Neural crest cell (in vitro differentiated cells): ENCODE measurements at regions not wholly inside any gene's neighbourhood (a gene's known extent, or its start where the extent isn't known, plus 50 kb on each side); places are given as distances from the start of the nearest gene placed in this dataset.

Source experiments
- DNase-seq: peaks from one replicate; pipeline ENCODE4 v3.0.0; 2021; ENCODE audit warnings: low read depth, mixed read lengths, low spot score
- H3K27ac Mint-ChIP-seq: one replicate; pipeline ENCODE4 v1.8.0; 2021; ENCODE audit warnings: mild to moderate bottlenecking, mixed read lengths; ENCODE audit not compliant: unreplicated experiment
- H3K27me3 Mint-ChIP-seq: 2 replicates; pipeline ENCODE4 v1.8.0; 2021; ENCODE audit warnings: low read depth, mild to moderate bottlenecking, mixed read lengths
- H3K36me3 Mint-ChIP-seq: 2 replicates; pipeline ENCODE4 v1.8.0; 2021; ENCODE audit warnings: low read depth, mild to moderate bottlenecking, mixed read lengths
- H3K4me1 Mint-ChIP-seq: 2 replicates; pipeline ENCODE4 v1.8.0; 2021; ENCODE audit warnings: mixed read lengths
- H3K4me3 Mint-ChIP-seq: one replicate; pipeline ENCODE4 v1.8.0; 2021; ENCODE audit warnings: mild to moderate bottlenecking, mixed read lengths
- H3K9me3 Mint-ChIP-seq: 2 replicates; pipeline ENCODE4 v1.8.0; 2021; ENCODE audit warnings: mixed read lengths
- CTCF ChIP-seq: fragments of 200-600 bp; sonication (generic); conservative IDR thresholded peaks from 2 replicates; pipeline ENCODE4 v1.5.0; 2021; ENCODE audit warnings: antibody characterized with exemption, mild to moderate bottlenecking

DNA sequence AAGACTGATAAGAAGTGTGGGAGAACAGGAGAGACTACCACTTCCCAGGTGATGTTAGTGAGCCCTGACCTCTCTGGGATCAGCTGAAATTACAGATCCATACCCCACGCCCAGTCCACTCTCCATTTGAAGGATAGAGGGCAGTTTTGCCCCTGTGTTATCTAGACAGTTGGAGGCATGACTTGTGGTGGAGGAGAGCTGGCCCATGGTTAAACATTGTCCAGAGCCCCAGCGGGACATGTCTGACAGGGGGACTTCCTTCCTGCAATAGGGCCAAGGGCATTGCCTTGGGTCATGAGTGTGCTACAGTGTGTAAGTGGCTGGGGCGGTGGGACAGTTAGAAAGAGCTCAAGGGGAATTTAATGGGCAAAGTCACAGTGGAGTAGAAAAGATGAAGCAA lies 181.1 kb downstream of the MID1IP1 start:
- Mint-ChIP-seq H3K27ac (no peak overlapping the region), H3K9me3 (peaks cover 2% of the 10 kb centered on the region), H3K4me1 (no peaks in the 10 kb centered on the region), H3K36me3 (no peaks in the 10 kb centered on the region), H3K27me3 (no peaks in the 10 kb centered on the region), H3K4me3 (no peak overlapping the region)
- no peak for TF ChIP-seq CTCF
- no peak for DNase-seq

DNA sequence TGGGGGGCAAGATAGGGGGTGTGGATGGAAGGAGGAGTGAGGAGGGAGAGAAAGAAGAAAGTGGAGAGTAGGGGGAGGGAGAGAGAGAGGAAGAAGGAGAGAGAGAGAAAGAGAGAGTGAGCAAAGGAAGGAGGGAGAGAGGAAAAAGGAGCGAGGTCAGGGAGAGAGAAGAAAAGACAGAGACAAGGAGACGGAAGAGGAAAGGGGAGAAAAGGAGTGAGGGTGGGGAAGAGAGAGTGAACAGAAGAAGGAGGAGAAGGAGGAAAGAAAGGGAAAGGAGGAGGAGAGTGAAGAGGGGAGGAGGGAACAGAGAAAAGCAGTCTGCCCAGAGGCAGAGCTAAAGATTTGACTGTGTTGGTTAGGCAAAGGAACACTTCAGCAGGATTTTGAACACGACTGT lies 181.6 kb downstream of the MID1IP1 start:
- H3K36me3 Mint-ChIP-seq = no peaks in the 10 kb centered on the region

DNA sequence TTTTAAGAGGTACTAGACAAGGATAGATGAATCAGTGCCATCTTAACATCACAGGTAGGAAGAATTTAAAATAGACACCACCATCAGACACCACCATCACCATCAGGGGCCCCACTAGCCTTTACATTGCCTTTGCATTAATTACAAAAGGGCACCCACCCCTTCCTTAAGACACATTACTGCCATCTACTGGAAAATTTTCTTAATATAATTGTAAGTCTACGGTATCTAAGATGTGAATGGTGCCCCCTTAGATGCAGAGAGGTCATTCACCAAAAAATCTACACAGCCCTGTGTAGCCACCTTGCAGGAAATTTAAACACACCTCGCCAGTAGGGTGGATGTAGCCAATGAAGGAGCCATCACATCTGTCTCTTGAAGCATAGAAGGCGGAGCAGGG lies 184.1 kb downstream of the MID1IP1 start:
- H3K4me1 Mint-ChIP-seq = no peaks in the 10 kb centered on the region
- H3K27ac Mint-ChIP-seq = no peak overlapping the region
- no peak for TF ChIP-seq CTCF
- no peak overlapping the region for H3K4me3 Mint-ChIP-seq
- no peak for DNase-seq
- peaks cover 2% of the 10 kb centered on the region for H3K9me3 Mint-ChIP-seq
- no peaks in the 10 kb centered on the region for H3K27me3 Mint-ChIP-seq
- H3K36me3 Mint-ChIP-seq = no peaks in the 10 kb centered on the region

More for the DNA sequence above, 181.6 kb downstream of the MID1IP1 start:
- DNase-seq = no peak
- H3K27me3 Mint-ChIP-seq = no peaks in the 10 kb centered on the region
- no peak for TF ChIP-seq CTCF
- H3K4me1 Mint-ChIP-seq = no peaks in the 10 kb centered on the region
- H3K9me3 Mint-ChIP-seq = peaks cover 2% of the 10 kb centered on the region
- no peak overlapping the region for H3K4me3 Mint-ChIP-seq
- H3K27ac Mint-ChIP-seq = no peak overlapping the region

GRCh38 chrX:38985945-38986344 lies 184.7 kb downstream of the MID1IP1 start:
- H3K4me1 Mint-ChIP-seq = no peaks in the 10 kb centered on the region
- H3K36me3 Mint-ChIP-seq = no peaks in the 10 kb centered on the region
- no peak for TF ChIP-seq CTCF
- H3K4me3 Mint-ChIP-seq = no peak overlapping the region
- H3K9me3 Mint-ChIP-seq = peaks cover 2% of the 10 kb centered on the region
- no peak for DNase-seq
- no peaks in the 10 kb centered on the region for H3K27me3 Mint-ChIP-seq
- no peak overlapping the region for H3K27ac Mint-ChIP-seq

- Mint-ChIP-seq H3K36me3 (no peaks in the 10 kb centered on the region), H3K27me3 (no peaks in the 10 kb centered on the region), H3K27ac (no peak overlapping the region), H3K4me3 (no peak overlapping the region), H3K9me3 (peaks cover 2% of the 10 kb centered on the region), H3K4me1 (no peaks in the 10 kb centered on the region)
- no peak for DNase-seq
- no peak for TF ChIP-seq CTCF
Observed at GRCh38 chrX:38986586-38986985, 185.3 kb downstream of the MID1IP1 start.

- no peak for TF ChIP-seq CTCF
- Mint-ChIP-seq H3K4me1 (peaks cover 4% of the 10 kb centered on the region), H3K4me3 (no peak overlapping the region), H3K27me3 (no peaks in the 10 kb centered on the region), H3K27ac (no peak overlapping the region), H3K36me3 (no peaks in the 10 kb centered on the region), H3K9me3 (peaks cover 6% of the 10 kb centered on the region)
- DNase-seq = no peak
Observed at GRCh38 chrX:38987198-38987651, 186.0 kb downstream of the MID1IP1 start.
